ENCODE measurements at regions not wholly inside any gene's neighbourhood (a gene's known extent, or its start where the extent isn't known, plus 50 kb on each side); places are given as distances from the start of the nearest gene placed in this dataset.

DNA sequence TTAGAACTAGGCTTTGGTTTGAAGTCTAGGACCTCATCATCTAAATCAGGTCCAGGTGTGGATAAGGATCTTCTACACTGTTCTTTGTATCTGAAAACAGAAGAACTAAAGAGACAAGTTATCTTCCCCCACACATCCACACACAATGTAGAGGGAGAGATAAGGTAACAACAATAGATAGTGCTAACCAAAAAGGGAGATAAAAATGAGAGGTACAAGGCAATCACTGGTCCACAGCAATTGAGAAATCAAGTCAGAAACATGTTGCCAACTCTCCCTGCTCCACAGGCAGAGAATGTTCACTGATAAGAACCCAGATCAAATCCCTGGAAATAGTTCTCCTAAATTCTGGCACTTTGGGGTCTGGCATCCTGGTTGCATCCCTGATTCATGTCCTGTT, 75.8 kb upstream of the LHX8 start:
- H3K27ac Mint-ChIP-seq (ENCODE audit: unreplicated experiment), result no peak overlapping the region
- TF ChIP-seq, protein P1, sequence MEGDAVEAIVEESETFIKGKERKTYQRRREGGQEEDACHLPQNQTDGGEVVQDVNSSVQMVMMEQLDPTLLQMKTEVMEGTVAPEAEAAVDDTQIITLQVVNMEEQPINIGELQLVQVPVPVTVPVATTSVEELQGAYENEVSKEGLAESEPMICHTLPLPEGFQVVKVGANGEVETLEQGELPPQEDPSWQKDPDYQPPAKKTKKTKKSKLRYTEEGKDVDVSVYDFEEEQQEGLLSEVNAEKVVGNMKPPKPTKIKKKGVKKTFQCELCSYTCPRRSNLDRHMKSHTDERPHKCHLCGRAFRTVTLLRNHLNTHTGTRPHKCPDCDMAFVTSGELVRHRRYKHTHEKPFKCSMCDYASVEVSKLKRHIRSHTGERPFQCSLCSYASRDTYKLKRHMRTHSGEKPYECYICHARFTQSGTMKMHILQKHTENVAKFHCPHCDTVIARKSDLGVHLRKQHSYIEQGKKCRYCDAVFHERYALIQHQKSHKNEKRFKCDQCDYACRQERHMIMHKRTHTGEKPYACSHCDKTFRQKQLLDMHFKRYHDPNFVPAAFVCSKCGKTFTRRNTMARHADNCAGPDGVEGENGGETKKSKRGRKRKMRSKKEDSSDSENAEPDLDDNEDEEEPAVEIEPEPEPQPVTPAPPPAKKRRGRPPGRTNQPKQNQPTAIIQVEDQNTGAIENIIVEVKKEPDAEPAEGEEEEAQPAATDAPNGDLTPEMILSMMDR (IDR thresholded peaks at IDR 0.05; ENCODE audit: unreplicated experiment), result no peak
- peaks cover 2% of the 10 kb centered on the region for H3K9me3 Mint-ChIP-seq (ENCODE audit: low read depth, unreplicated experiment)
- no peak for DNase-seq
- intact Hi-C loops (cut with micrococcal nuclease; ENCODE audit: unreplicated experiment), result no loop called here
- no peaks in the 10 kb centered on the region for H3K4me1 Mint-ChIP-seq (ENCODE audit: low read depth, unreplicated experiment)
- no peak overlapping the region for H3K4me3 Mint-ChIP-seq (ENCODE audit: low read depth, unreplicated experiment)
- BruUV-seq (replicated peaks), result no TSS peak
- no peaks in the 10 kb centered on the region for H3K27me3 Mint-ChIP-seq (ENCODE audit: unreplicated experiment)
- CTCF ChIA-PET, result no interaction called here
- H3K36me3 Mint-ChIP-seq (ENCODE audit: insufficient read depth, unreplicated experiment), result no peaks in the 10 kb centered on the region

DNA sequence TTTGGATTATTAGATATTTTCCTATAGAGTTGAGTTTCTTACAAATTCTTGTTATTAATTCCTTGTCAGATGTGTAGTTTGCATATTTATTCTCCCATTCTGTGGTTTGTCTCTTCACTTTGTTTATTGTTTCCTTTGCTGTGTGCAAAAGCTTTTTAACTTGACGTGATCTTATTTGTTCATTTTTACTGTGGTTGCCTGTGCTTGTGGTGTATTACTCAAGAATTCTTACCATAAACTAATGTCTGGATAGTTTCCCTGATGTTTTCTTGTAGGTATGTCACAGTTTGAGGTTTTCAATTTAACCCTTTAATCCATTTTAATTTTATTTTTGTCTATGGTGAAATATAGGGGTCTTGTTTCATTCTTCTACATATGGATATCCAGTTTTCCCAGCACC, 72.1 kb upstream of the LHX8 start:
- Mint-ChIP-seq H3K27ac (ENCODE audit: unreplicated experiment) (no peak overlapping the region), H3K36me3 (ENCODE audit: insufficient read depth, unreplicated experiment) (no peaks in the 10 kb centered on the region), H3K4me1 (ENCODE audit: low read depth, unreplicated experiment) (no peaks in the 10 kb centered on the region), H3K4me3 (ENCODE audit: low read depth, unreplicated experiment) (no peak overlapping the region), H3K27me3 (ENCODE audit: unreplicated experiment) (no peaks in the 10 kb centered on the region), H3K9me3 (ENCODE audit: low read depth, unreplicated experiment) (peaks cover 6% of the 10 kb centered on the region)
- CTCF ChIA-PET, result no interaction called here
- DNase-seq, result no peak
- intact Hi-C loops (cut with micrococcal nuclease; ENCODE audit: unreplicated experiment), result no loop called here
- no TSS peak for BruUV-seq (replicated peaks)
- TF ChIP-seq, protein P1 (IDR thresholded peaks at IDR 0.05; ENCODE audit: unreplicated experiment), result no peak

DNA sequence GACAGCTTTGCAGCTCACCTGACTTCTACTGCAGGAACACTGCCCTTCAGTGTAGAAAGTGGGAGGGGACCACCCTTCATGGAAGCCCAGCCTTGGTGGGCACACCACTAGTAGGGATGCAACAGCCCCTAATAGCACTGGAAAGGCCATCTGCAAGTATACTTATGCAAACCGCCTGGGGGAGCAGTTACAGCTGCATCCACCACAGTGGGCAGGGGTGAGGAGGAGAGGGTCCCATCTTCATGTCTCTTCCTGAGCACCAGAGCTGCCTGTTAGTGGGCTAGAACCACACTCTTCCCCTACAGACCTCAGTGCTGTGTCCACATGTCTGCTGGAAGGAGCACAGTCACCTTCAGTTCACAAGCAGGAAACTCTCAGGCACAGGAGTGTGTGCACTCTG, 66.2 kb upstream of the LHX8 start:
- BruUV-seq (replicated peaks), result no TSS peak
- DNase-seq, result no peak
- no peak overlapping the region for H3K27ac Mint-ChIP-seq (ENCODE audit: unreplicated experiment)
- TF ChIP-seq, protein P1 (IDR thresholded peaks at IDR 0.05; ENCODE audit: unreplicated experiment), result no peak
- no peaks in the 10 kb centered on the region for H3K4me1 Mint-ChIP-seq (ENCODE audit: low read depth, unreplicated experiment)
- H3K27me3 Mint-ChIP-seq (ENCODE audit: unreplicated experiment), result no peaks in the 10 kb centered on the region
- H3K9me3 Mint-ChIP-seq (ENCODE audit: low read depth, unreplicated experiment), result peaks cover 6% of the 10 kb centered on the region
- CTCF ChIA-PET, result no interaction called here
- intact Hi-C loops (cut with micrococcal nuclease; ENCODE audit: unreplicated experiment), result no loop called here
- no peak overlapping the region for H3K4me3 Mint-ChIP-seq (ENCODE audit: low read depth, unreplicated experiment)
- no peaks in the 10 kb centered on the region for H3K36me3 Mint-ChIP-seq (ENCODE audit: insufficient read depth, unreplicated experiment)

DNA sequence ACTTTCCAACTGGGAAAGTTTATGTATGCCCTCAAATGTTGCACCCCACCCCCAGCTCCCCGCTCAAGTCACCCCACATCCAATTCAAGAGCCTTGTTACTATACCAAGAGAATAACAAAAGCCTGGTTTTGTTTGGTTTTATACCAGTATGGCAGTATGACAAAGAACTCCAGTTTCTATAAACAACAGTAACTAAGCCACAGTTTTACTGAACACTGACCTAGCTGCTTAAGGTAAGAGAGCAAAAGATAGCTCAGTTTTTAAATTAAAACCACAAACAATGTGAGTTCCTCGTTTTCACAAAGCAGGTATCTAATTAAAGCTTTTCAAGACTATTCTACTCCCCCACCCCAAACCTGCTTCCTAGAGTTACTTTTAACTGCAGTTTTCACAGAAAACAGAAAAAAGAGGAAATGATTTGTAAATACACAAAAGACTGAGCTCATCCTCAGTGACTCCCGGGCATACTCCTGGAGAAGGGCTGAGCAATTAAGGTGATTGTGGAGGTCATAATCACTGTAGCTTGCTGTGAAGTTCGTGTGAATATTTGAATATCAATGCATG, 59.3 kb upstream of the LHX8 start:
- no peaks in the 10 kb centered on the region for H3K27me3 Mint-ChIP-seq (ENCODE audit: unreplicated experiment)

More for the DNA sequence above, 59.3 kb upstream of the LHX8 start:
- TF ChIP-seq, protein P1 (IDR thresholded peaks at IDR 0.05; ENCODE audit: unreplicated experiment), result no peak
- CTCF ChIA-PET, result no interaction called here
- Mint-ChIP-seq H3K4me1 (ENCODE audit: low read depth, unreplicated experiment) (no peaks in the 10 kb centered on the region), H3K9me3 (ENCODE audit: low read depth, unreplicated experiment) (no peaks in the 10 kb centered on the region), H3K36me3 (ENCODE audit: insufficient read depth, unreplicated experiment) (no peaks in the 10 kb centered on the region), H3K4me3 (ENCODE audit: low read depth, unreplicated experiment) (no peak overlapping the region), H3K27ac (ENCODE audit: unreplicated experiment) (no peak overlapping the region)
- DNase-seq, result no peak
- intact Hi-C loops (cut with micrococcal nuclease; ENCODE audit: unreplicated experiment), result no loop called here
- BruUV-seq (replicated peaks), result no TSS peak
